OCI-LY1 (cell line): ENCODE measurements at regions not wholly inside any gene's neighbourhood (a gene's known extent, or its start where the extent isn't known, plus 50 kb on each side); places are given as distances from the start of the nearest gene placed in this dataset.

Experiments used
- CTCF ChIP-seq: fragments of 200-600 bp; sonication (generic), shearing (Covaris generic); IDR thresholded peaks from 2 replicates; pipeline ENCODE4 v1.5.1; 2017; ENCODE audit warnings: mild to moderate bottlenecking, antibody characterized with exemption, low read length, moderate library complexity, mixed read lengths
- EZH2 ChIP-seq: fragments of 200-600 bp; sonication (generic), shearing (Covaris generic); IDR thresholded peaks from 2 replicates; pipeline ENCODE4 v1.8.0; 2017; ENCODE audit warnings: borderline replicate concordance, mixed run types, mild to moderate bottlenecking, antibody characterized with exemption, low read length, moderate library complexity, mixed read lengths

DNA sequence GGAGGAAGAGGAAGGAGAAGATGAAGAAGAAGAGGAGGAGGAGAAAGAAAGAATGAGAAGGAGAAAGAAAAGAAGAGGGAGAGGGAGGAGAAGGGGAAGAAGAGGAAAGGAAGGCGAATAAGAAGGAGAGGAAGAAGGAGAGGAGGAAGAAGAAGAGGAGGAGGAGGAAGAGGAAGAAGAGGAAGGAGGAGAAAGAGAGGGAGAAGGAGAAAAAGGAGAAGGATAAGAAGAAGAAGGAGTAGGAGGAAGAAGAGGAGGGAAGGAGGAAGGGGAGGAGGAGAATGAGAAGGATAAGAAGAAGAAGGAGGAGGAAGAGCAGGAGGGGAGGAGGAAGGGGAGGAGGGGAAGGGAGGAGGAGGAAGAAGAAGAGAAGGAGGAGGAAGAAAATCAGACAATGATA, 149.2 kb upstream of the LYZL2 start:
- TF ChIP-seq CTCF (no peak), EZH2 (no peak)
